Forelimb muscle (tissue), 1 donor: ENCODE measurements at regions not wholly inside any gene's neighbourhood (a gene's known extent, or its start where the extent isn't known, plus 50 kb on each side); places are given as distances from the start of the nearest gene placed in this dataset.

Experiments
- DNase-seq: peaks from one replicate; pipeline ENCODE4 v3.0.0-alpha.2; 2013; ENCODE audit warnings: low read depth

- DNase-seq = no peak
Observed at GRCh38 chrX:155694649-155695048, 81.9 kb upstream of the TMLHE start.

DNA sequence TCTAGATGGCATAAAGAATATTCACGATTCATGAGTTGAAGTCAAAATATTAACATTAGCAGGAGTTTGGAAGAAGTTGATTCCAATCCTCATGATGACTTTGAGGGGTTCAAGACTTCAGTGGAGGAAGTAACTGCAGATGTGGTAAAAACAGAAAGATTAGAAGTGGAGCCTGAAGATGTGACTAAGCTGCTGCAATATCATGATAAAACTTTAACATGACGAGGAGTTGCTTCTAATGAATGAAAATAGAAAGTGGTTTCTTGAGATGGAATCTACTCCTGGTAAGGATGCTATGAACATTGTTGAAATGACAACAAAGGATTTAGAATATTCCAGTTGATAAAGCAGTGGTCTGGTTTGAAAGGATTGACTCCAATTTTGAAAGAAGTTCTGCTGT lies 70.1 kb upstream of the TMLHE start:
- DNase-seq = no peak

DNA sequence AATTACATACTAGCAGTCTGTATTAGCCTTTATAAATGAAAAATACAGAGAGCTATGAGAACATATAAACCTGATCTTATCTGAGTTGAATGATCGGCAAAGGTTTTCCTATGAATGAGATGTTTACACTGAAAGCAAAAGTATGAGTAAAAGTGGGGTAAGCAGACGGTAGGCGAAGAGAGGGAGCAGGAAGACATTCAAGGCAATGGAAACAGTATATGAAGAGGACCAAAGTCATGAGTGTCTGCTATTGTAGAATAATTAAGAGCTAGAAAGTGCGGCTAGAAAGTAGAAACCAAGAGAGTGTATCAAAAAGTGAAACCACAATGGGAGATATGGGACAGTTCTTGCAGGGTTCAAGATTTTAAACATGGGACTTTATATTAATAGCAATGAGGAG lies 67.0 kb upstream of the TMLHE start:
- DNase-seq = no peak

DNA sequence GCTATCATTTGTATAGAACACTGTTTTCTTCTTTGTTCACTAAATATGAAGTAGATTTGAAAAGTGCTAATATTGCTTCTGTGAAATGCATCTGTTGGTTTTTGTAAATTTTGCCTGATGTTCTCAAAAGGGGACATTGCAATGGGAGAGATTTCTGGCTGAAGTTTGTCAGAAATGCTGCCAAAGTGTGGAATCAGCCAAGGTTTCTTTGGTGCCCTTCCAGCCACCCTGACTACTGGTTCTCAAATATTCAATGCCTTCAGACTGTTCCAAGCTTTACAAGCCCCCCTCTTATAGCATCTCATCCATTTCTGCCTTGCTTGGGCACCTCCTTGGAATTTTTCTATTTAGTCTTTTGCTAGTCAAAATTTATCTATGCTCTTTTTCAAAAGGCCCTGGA lies 60.6 kb upstream of the TMLHE start:
- DNase-seq = no peak

DNA sequence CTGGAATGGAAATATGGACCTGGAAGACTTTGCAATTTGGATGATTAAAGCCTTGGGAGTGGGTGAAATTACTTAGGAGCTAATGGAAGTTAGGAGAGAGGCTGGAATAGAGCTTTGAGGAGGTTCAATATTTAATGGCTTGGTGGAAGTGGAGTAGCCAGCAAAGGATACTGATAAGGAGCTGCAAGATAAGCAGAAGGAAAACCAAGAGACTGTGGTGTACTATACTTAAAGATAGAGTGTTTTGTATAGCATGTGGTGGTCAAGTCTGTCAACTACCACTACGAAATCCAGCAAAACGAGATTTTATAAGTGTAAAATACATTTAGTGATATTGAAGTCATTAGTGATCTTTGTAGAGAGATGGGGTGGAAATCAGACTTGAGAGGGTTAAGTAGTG lies 54.0 kb upstream of the TMLHE start:
- no peak for DNase-seq
